MM.1S (cell line): ENCODE measurements at regions not wholly inside any gene's neighbourhood (a gene's known extent, or its start where the extent isn't known, plus 50 kb on each side); places are given as distances from the start of the nearest gene placed in this dataset.
"Not testable (repeated sequence)": the region's sequence is repeated elsewhere in the genome, so short reads cannot be mapped to it uniquely, and the experiment has no call there.

Experiments used
- DNase-seq: peaks from one replicate; pipeline ENCODE4 v3.0.0-alpha.2; 2015
- H2AFZ ChIP-seq: fragments of 300-600 bp; sonication (generic); 2 replicates; pipeline ENCODE4 v1.6.0; 2016; ENCODE audit warnings: antibody characterized with exemption, low read length
- H3F3A ChIP-seq: fragments of 300-600 bp; sonication (generic); 2 replicates; pipeline ENCODE4 v1.6.1; 2016; ENCODE audit warnings: mild to moderate bottlenecking, antibody characterized with exemption, low read length, moderate library complexity, mixed read lengths; ENCODE audit not compliant: insufficient read depth
- H3K27ac ChIP-seq: fragments of 300-600 bp; sonication (generic); 2 replicates; pipeline ENCODE4 v1.5.1; 2016; ENCODE audit warnings: mild to moderate bottlenecking, low read length
- H3K27me3 ChIP-seq: fragments of 300-600 bp; sonication (generic); replicated peaks from 2 replicates; pipeline ENCODE4 v1.6.0; 2016; ENCODE audit warnings: low read length; ENCODE audit not compliant: insufficient read depth
- H3K36me3 ChIP-seq: fragments of 300-600 bp; sonication (generic); replicated peaks from 2 replicates; pipeline ENCODE4 v1.6.1; 2016; ENCODE audit warnings: mild to moderate bottlenecking, low read length, mixed read lengths; ENCODE audit not compliant: insufficient read depth
- H3K4me1 ChIP-seq: fragments of 300-600 bp; sonication (generic); 2 replicates; pipeline ENCODE4 v1.6.1; 2016; ENCODE audit warnings: low read length, mixed read lengths
- H3K4me2 ChIP-seq: fragments of 300-600 bp; sonication (generic); 2 replicates; pipeline ENCODE4 v1.6.0; 2016; ENCODE audit warnings: low read depth, low read length
- H3K4me3 ChIP-seq: fragments of 300-600 bp; sonication (generic); 2 replicates; pipeline ENCODE4 v1.5.1; 2016; ENCODE audit warnings: low read length, mixed read lengths
- H3K79me2 ChIP-seq: fragments of 300-600 bp; sonication (generic); 2 replicates; pipeline ENCODE4 v1.6.1; 2016; ENCODE audit warnings: mixed run types, low read length, mixed read lengths
- H3K9ac ChIP-seq: fragments of 300-600 bp; sonication (generic); 2 replicates; pipeline ENCODE4 v1.6.1; 2016; ENCODE audit warnings: low read length, mixed read lengths
- H3K9me2 ChIP-seq: fragments of 300-600 bp; sonication (generic); replicated peaks from 2 replicates; pipeline ENCODE4 v1.6.1; 2016; ENCODE audit warnings: mild to moderate bottlenecking, low read length, mixed read lengths; ENCODE audit not compliant: insufficient read depth
- H3K9me3 ChIP-seq: fragments of 300-600 bp; sonication (generic); replicated peaks from 2 replicates; pipeline ENCODE4 v1.6.1; 2016; ENCODE audit warnings: mild to moderate bottlenecking, low read length, mixed read lengths; ENCODE audit not compliant: insufficient read depth
- H4K20me1 ChIP-seq: fragments of 300-600 bp; sonication (generic); 2 replicates; pipeline ENCODE4 v1.6.1; 2016; ENCODE audit warnings: mild to moderate bottlenecking, low read length, moderate library complexity, mixed read lengths; ENCODE audit not compliant: insufficient read depth
- CTCF ChIP-seq: fragments of 300-600 bp; sonication (generic); IDR thresholded peaks from 2 replicates; pipeline ENCODE4 v1.5.1; 2016; ENCODE audit warnings: antibody characterized with exemption, low read length, mixed read lengths
- EZH2 ChIP-seq: fragments of 300-600 bp; sonication (generic); optimal IDR thresholded peaks from 2 replicates; pipeline ENCODE3; 2017; ENCODE audit warnings: low read depth, mild to moderate bottlenecking, antibody characterized with exemption, low read length, mixed read lengths
- EZH2phosphoT487 ChIP-seq: fragments of 300-600 bp; sonication (generic); IDR thresholded peaks from 2 replicates; pipeline ENCODE4 v1.6.1; 2018; ENCODE audit warnings: antibody characterized with exemption, low read length

DNA sequence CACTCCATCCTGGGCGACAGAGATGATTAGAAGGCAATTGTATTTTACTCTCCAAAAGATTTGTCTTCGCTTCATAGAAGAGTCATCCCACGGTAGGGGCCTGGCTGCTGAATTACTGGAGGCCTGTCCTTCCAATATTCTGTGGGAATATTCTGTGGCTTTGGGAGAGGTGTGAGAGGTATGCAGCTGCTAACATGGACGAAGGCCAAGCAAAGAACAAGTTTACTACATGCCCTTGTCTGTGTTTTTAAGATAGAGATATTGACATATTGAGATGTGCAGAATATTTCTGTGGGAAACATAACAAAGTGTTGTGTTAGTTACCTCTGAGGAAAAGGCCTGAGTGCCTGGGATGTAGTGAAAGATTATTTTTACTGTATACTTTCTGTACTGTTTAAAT, 71.8 kb upstream of the SMIM15 start:
- no peaks in the 10 kb centered on the region for H3K27me3 ChIP-seq
- H2AFZ ChIP-seq = no peak overlapping the region
- no peak overlapping the region for H3K4me3 ChIP-seq
- no peaks in the 10 kb centered on the region for H3K36me3 ChIP-seq
- DNase-seq = no peak
- no peaks in the 10 kb centered on the region for H4K20me1 ChIP-seq
- no peak overlapping the region for H3K4me2 ChIP-seq
- H3K9ac ChIP-seq = no peak overlapping the region
- TF ChIP-seq EZH2phosphoT487 (no peak), CTCF (no peak), EZH2 (no peak)
- H3K79me2 ChIP-seq = no peaks in the 10 kb centered on the region
- no peaks in the 10 kb centered on the region for H3F3A ChIP-seq
- H3K9me3 ChIP-seq = no peaks in the 10 kb centered on the region
- H3K9me2 ChIP-seq = no peaks in the 10 kb centered on the region
- H3K4me1 ChIP-seq = peaks cover 11% of the 10 kb centered on the region
- no peak overlapping the region for H3K27ac ChIP-seq

DNA sequence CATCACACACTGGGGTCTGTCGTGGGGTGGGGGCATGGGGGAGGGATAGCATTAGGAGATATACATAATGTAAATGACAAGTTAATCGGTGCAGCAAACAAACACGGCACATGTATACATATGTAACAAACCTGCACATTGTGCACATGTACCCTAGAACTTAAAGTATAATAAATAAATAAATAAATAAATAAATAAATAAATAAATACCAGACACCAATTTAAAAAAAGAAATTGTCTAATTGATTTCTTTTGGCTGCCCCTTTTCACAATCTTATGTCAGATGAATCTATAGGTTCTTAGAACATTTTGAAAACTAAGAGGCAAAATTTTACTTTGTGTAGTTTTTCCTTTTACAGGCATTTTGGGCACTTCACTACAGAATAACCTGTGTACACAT, 74.4 kb upstream of the SMIM15 start:
- H3F3A ChIP-seq, H3K9me2 ChIP-seq, H2AFZ ChIP-seq, H3K27me3 ChIP-seq, H3K79me2 ChIP-seq, H3K27ac ChIP-seq, H3K9me3 ChIP-seq, H3K4me3 ChIP-seq, DNase-seq, H3K36me3 ChIP-seq, H3K9ac ChIP-seq, H4K20me1 ChIP-seq, H3K4me2 ChIP-seq: not testable (repeated sequence)
- H3K4me1 ChIP-seq = peaks cover 11% of the 10 kb centered on the region

- no peaks in the 10 kb centered on the region for H3K9me2 ChIP-seq
- no peaks in the 10 kb centered on the region for H4K20me1 ChIP-seq
- H3K4me3 ChIP-seq = no peak overlapping the region
- no peak overlapping the region for H3K4me2 ChIP-seq
- no peaks in the 10 kb centered on the region for H3K79me2 ChIP-seq
- peak; percentile 4 for DNase-seq
- H3K4me1 ChIP-seq = no peaks in the 10 kb centered on the region
- H3K27ac ChIP-seq = no peak overlapping the region
- no peaks in the 10 kb centered on the region for H3K36me3 ChIP-seq
- no peaks in the 10 kb centered on the region for H3F3A ChIP-seq
- no peak for TF ChIP-seq EZH2
- TF ChIP-seq EZH2phosphoT487 = no peak
- TF ChIP-seq CTCF = no peak
- no peaks in the 10 kb centered on the region for H3K27me3 ChIP-seq
- H2AFZ ChIP-seq = no peak overlapping the region
- H3K9ac ChIP-seq = no peak overlapping the region
- H3K9me3 ChIP-seq = no peaks in the 10 kb centered on the region
Measured at GRCh38 chr5:61245486-61245885, 83.2 kb upstream of the SMIM15 start.

- H4K20me1 ChIP-seq = no peaks in the 10 kb centered on the region
- no peak overlapping the region for H2AFZ ChIP-seq
- H3K79me2 ChIP-seq = no peaks in the 10 kb centered on the region
- H3K4me1 ChIP-seq = no peaks in the 10 kb centered on the region
- H3K9me3 ChIP-seq = no peaks in the 10 kb centered on the region
- H3K27me3 ChIP-seq = no peaks in the 10 kb centered on the region
- TF ChIP-seq EZH2phosphoT487 (no peak), EZH2 (no peak), CTCF (no peak)
- no peak for DNase-seq
- no peaks in the 10 kb centered on the region for H3K9me2 ChIP-seq
- no peak overlapping the region for H3K4me3 ChIP-seq
- no peak overlapping the region for H3K9ac ChIP-seq
- H3K36me3 ChIP-seq = no peaks in the 10 kb centered on the region
- H3F3A ChIP-seq = no peaks in the 10 kb centered on the region
- H3K27ac ChIP-seq = no peak overlapping the region
- H3K4me2 ChIP-seq = no peak overlapping the region
Measured at GRCh38 chr5:61245936-61246335, 83.7 kb upstream of the SMIM15 start.
